ENCODE measurements at regions not wholly inside any gene's neighbourhood (a gene's known extent, or its start where the extent isn't known, plus 50 kb on each side); places are given as distances from the start of the nearest gene placed in this dataset.

GRCh38 chr12:83472772-83473171, 786.1 kb downstream of the TMTC2 start:
- no peak overlapping the region for H3K27ac ChIP-seq
- H3K9me3 ChIP-seq = no peaks in the 10 kb centered on the region
- in situ Hi-C loops (cut with MboI; ENCODE audit: low pct_ligation_motif_present in 1 of 4, low pct_unique_long_range_greater_than_20kb in 1 of 4, low sequenced_read_pairs in 3 of 4) (no loop called here), intact Hi-C loops (cut with DNase I; ENCODE audit: low total_unique reads) (no loop called here)
- 73 to 81% methylated on average over 3 of the region's 3 CpGs for WGBS, 2 donors (ENCODE audit: low coverage in 1 of 2)
- H3K4me3 ChIP-seq = no peak overlapping the region
- TF ChIP-seq EP300 (IDR thresholded peaks at IDR 0.05; ENCODE audit: low read depth) (no peak), POLR2A (IDR thresholded peaks at IDR 0.05) (no peak), CTCF (IDR thresholded peaks at IDR 0.05) (no peak), POLR2AphosphoS5 (IDR thresholded peaks at IDR 0.05) (no peak)
- H3K4me1 ChIP-seq = no peaks in the 10 kb centered on the region
- no peaks in the 10 kb centered on the region for H3K36me3 ChIP-seq
- no peak for DNase-seq
- H3K27me3 ChIP-seq = no peaks in the 10 kb centered on the region

DNA sequence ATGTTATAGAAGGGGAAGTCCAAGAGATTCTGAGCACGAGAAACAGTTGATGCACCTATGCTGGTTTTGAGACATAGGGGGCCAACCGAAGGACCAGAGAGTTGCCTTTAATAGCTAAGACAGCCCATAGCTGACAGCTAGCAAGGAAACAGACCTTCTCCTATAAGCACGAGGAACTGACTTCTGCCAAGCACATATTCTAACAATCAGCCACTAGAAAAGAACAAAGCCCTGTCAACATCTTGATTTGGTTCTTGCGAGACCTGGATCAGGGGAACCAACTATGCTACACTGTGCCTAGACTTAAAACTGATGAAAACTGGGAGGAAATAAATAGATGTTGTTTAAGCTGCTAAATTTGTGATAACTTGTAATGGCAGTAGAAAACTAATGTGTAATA, 785.6 kb downstream of the TMTC2 start:
- no peak for DNase-seq
- in situ Hi-C loops (cut with MboI; ENCODE audit: low pct_ligation_motif_present in 1 of 4, low pct_unique_long_range_greater_than_20kb in 1 of 4, low sequenced_read_pairs in 3 of 4) (no loop called here), intact Hi-C loops (cut with DNase I; ENCODE audit: low total_unique reads) (no loop called here)

GRCh38 chr12:83471341-83471740, 784.6 kb downstream of the TMTC2 start:
- Histone ChIP-seq H3K4me1 (no peaks in the 10 kb centered on the region), H3K36me3 (no peaks in the 10 kb centered on the region), H3K9me3 (no peaks in the 10 kb centered on the region), H3K27me3 (no peaks in the 10 kb centered on the region), H3K27ac (no peak overlapping the region), H3K4me3 (no peak overlapping the region)
- DNase-seq = no peak
- intact Hi-C loops (cut with DNase I; ENCODE audit: low total_unique reads) = no loop called here
- in situ Hi-C loops (cut with MboI; ENCODE audit: low pct_ligation_motif_present in 1 of 4, low pct_unique_long_range_greater_than_20kb in 1 of 4, low sequenced_read_pairs in 3 of 4) = no loop called here
- WGBS, 2 donors (ENCODE audit: low coverage in 1 of 2) = 66% methylated on average over 6 of the region's 6 CpGs; no CpG with 5 or more reads in 1 of the 2 donors
- TF ChIP-seq EP300 (IDR thresholded peaks at IDR 0.05; ENCODE audit: low read depth) (no peak), POLR2AphosphoS5 (IDR thresholded peaks at IDR 0.05) (no peak), CTCF (IDR thresholded peaks at IDR 0.05) (no peak), POLR2A (IDR thresholded peaks at IDR 0.05) (no peak)

More for the DNA sequence above, 785.6 kb downstream of the TMTC2 start:
- H3K9me3 ChIP-seq = no peaks in the 10 kb centered on the region
- no peaks in the 10 kb centered on the region for H3K36me3 ChIP-seq
- no peak overlapping the region for H3K4me3 ChIP-seq
- H3K4me1 ChIP-seq = no peaks in the 10 kb centered on the region
- H3K27ac ChIP-seq = no peak overlapping the region
- H3K27me3 ChIP-seq = no peaks in the 10 kb centered on the region
- WGBS, 2 donors (ENCODE audit: low coverage in 1 of 2) = 66 to 74% methylated on average over 4 of the region's 4 CpGs
- TF ChIP-seq POLR2AphosphoS5 (IDR thresholded peaks at IDR 0.05) = no peak
- TF ChIP-seq POLR2A (IDR thresholded peaks at IDR 0.05) = no peak
- TF ChIP-seq EP300 (IDR thresholded peaks at IDR 0.05; ENCODE audit: low read depth) = no peak

- DNase-seq = no peak
- no peak overlapping the region for H3K4me3 ChIP-seq
- no peaks in the 10 kb centered on the region for H3K36me3 ChIP-seq
- no peaks in the 10 kb centered on the region for H3K9me3 ChIP-seq
- H3K27ac ChIP-seq = no peak overlapping the region
- no peaks in the 10 kb centered on the region for H3K27me3 ChIP-seq
- 51 to 53% methylated on average over 3 of the region's 3 CpGs for WGBS, 2 donors (ENCODE audit: low coverage in 1 of 2)
- no peak for TF ChIP-seq CTCF (IDR thresholded peaks at IDR 0.05)
- no peak for TF ChIP-seq EP300 (IDR thresholded peaks at IDR 0.05; ENCODE audit: low read depth)
- no peak for TF ChIP-seq POLR2A (IDR thresholded peaks at IDR 0.05)
- no peak for TF ChIP-seq POLR2AphosphoS5 (IDR thresholded peaks at IDR 0.05)
- intact Hi-C loops (cut with DNase I; ENCODE audit: low total_unique reads) = no loop called here
- in situ Hi-C loops (cut with MboI; ENCODE audit: low pct_ligation_motif_present in 1 of 4, low pct_unique_long_range_greater_than_20kb in 1 of 4, low sequenced_read_pairs in 3 of 4) = no loop called here
- H3K4me1 ChIP-seq = no peaks in the 10 kb centered on the region
These were observed 784.0 kb downstream of the TMTC2 start for GRCh38 chr12:83470749-83471148.
